ENCODE measurements at regions not wholly inside any gene's neighbourhood (a gene's known extent, or its start where the extent isn't known, plus 50 kb on each side); places are given as distances from the start of the nearest gene placed in this dataset.

GRCh38 chr2:181153886-181154285 lies 173.5 kb downstream of the UBE2E3 start:
- H3K4me3 ChIP-seq (ENCODE audit: control insufficient read depth, low read depth, low read length), result no peak overlapping the region
- DNase-seq (ENCODE audit: low read depth), result no peak
- TF ChIP-seq CTCF (conservative IDR thresholded peaks at IDR 0.05; ENCODE audit: control insufficient read depth, insufficient read depth, low read depth, low read length), result no peak

- peak; percentile 33 for DNase-seq (ENCODE audit: low read depth)
- TF ChIP-seq CTCF (conservative IDR thresholded peaks at IDR 0.05; ENCODE audit: control insufficient read depth, insufficient read depth, low read depth, low read length), result no peak
- no peak overlapping the region for H3K4me3 ChIP-seq (ENCODE audit: control insufficient read depth, low read depth, low read length)
Observed at GRCh38 chr2:181157326-181157725, 176.9 kb downstream of the UBE2E3 start.

- no peak for TF ChIP-seq CTCF (conservative IDR thresholded peaks at IDR 0.05; ENCODE audit: control insufficient read depth, insufficient read depth, low read depth, low read length)
- peak; percentile 22 for DNase-seq (ENCODE audit: low read depth)
- no peak overlapping the region for H3K4me3 ChIP-seq (ENCODE audit: control insufficient read depth, low read depth, low read length)
Observed at GRCh38 chr2:181158427-181158826, 178.0 kb downstream of the UBE2E3 start.

- H3K4me3 ChIP-seq (ENCODE audit: control insufficient read depth, low read depth, low read length), result no peak overlapping the region
- TF ChIP-seq CTCF (conservative IDR thresholded peaks at IDR 0.05; ENCODE audit: control insufficient read depth, insufficient read depth, low read depth, low read length), result no peak
- no peak for DNase-seq (ENCODE audit: low read depth)
Observed at GRCh38 chr2:181161615-181162014, 181.2 kb downstream of the UBE2E3 start.

GRCh38 chr2:181163139-181163538 lies 182.7 kb downstream of the UBE2E3 start:
- DNase-seq (ENCODE audit: low read depth), result no peak
- no peak overlapping the region for H3K4me3 ChIP-seq (ENCODE audit: control insufficient read depth, low read depth, low read length)
- no peak for TF ChIP-seq CTCF (conservative IDR thresholded peaks at IDR 0.05; ENCODE audit: control insufficient read depth, insufficient read depth, low read depth, low read length)

- H3K4me3 ChIP-seq (ENCODE audit: control insufficient read depth, low read depth, low read length), result no peak overlapping the region
- TF ChIP-seq CTCF (conservative IDR thresholded peaks at IDR 0.05; ENCODE audit: control insufficient read depth, insufficient read depth, low read depth, low read length), result no peak
- no peak for DNase-seq (ENCODE audit: low read depth)
Observed at GRCh38 chr2:181163691-181164090, 183.3 kb downstream of the UBE2E3 start.

- H3K4me3 ChIP-seq (ENCODE audit: control insufficient read depth, low read depth, low read length), result no peak overlapping the region
- no peak for TF ChIP-seq CTCF (conservative IDR thresholded peaks at IDR 0.05; ENCODE audit: control insufficient read depth, insufficient read depth, low read depth, low read length)
- DNase-seq (ENCODE audit: low read depth), result no peak
Observed at GRCh38 chr2:181164699-181165098, 184.3 kb downstream of the UBE2E3 start.

Data from fibroblast of mammary gland (primary cell).